PC-3 (cell line): ENCODE measurements at regions not wholly inside any gene's neighbourhood (a gene's known extent, or its start where the extent isn't known, plus 50 kb on each side); places are given as distances from the start of the nearest gene placed in this dataset.
"Not testable (repeated sequence)": the region's sequence is repeated elsewhere in the genome, so short reads cannot be mapped to it uniquely, and the experiment has no call there.

Source experiments
- ATAC-seq: fragments of 200-7000 bp; cut with Tn5 transposase; 2 replicates; pipeline ENCODE4 v1.9.1; 2020; ENCODE audit warnings: mild to moderate bottlenecking, moderate library complexity
- BruUV-seq: library from RNA; stranded (reverse); fragments of 400-500 nt; replicated peaks from 2 replicates; lab custom pipeline; 2021; lab: Mats Ljungman, UMichigan
- CTCF ChIA-PET: fragments of 300-600 bp; sonication (Branson Sonifier 250); formaldehyde crosslinking; loops from one replicate; lab custom pipeline; 2022; ENCODE audit warnings: antibody characterized with exemption; lab: Charles Lee
- POLR2A ChIA-PET: fragments of 300-600 bp; sonication (Branson Sonifier 250); formaldehyde crosslinking; loops from one replicate; lab custom pipeline; 2022; ENCODE audit warnings: antibody characterized with exemption; ENCODE audit not compliant: unreplicated experiment; lab: Charles Lee
- DNase-seq: peaks from one replicate; pipeline ENCODE4 v3.0.0-alpha.2; 2015
- H2AFZ ChIP-seq: fragments of 300-600 bp; sonication (generic); 2 replicates; pipeline ENCODE4 v1.6.0; 2016; ENCODE audit warnings: antibody characterized with exemption, low read length
- H3F3A ChIP-seq: fragments of 300-600 bp; sonication (generic); one replicate; pipeline ENCODE4 v1.6.0; 2017; ENCODE audit warnings: antibody characterized with exemption, low read length, control low read depth, mild to moderate bottlenecking; ENCODE audit not compliant: unreplicated experiment
- H3K27ac ChIP-seq: fragments of 300-600 bp; sonication (generic); 2 replicates; pipeline ENCODE4 v1.5.1; 2016; ENCODE audit warnings: mild to moderate bottlenecking, low read length
- H3K27me3 ChIP-seq: fragments of 300-600 bp; sonication (generic); 2 replicates; pipeline ENCODE4 v1.6.1; 2016; ENCODE audit warnings: low read length, mixed read lengths
- H3K36me3 ChIP-seq: fragments of 300-600 bp; sonication (generic); 2 replicates; pipeline ENCODE4 v1.6.1; 2016; ENCODE audit warnings: low read depth, mixed run types, low read length, mixed read lengths
- H3K4me1 ChIP-seq: fragments of 300-600 bp; sonication (generic); 2 replicates; pipeline ENCODE4 v1.5.1; 2016; ENCODE audit warnings: low read length; ENCODE audit not compliant: insufficient read depth
- H3K4me2 ChIP-seq: fragments of 300-600 bp; sonication (generic); 2 replicates; pipeline ENCODE4 v1.6.0; 2016; ENCODE audit warnings: low read length
- H3K4me3 ChIP-seq: fragments of 300-600 bp; sonication (generic); 2 replicates; pipeline ENCODE4 v1.5.1; 2016; ENCODE audit warnings: mild to moderate bottlenecking, low read length, mixed read lengths
- H3K79me2 ChIP-seq: fragments of 300-600 bp; sonication (generic); 2 replicates; pipeline ENCODE4 v1.6.1; 2017; ENCODE audit warnings: low read length, mixed read lengths
- H3K9ac ChIP-seq: fragments of 300-600 bp; sonication (generic); 2 replicates; pipeline ENCODE4 v1.6.0; 2016; ENCODE audit warnings: mild to moderate bottlenecking, low read length
- H3K9me2 ChIP-seq: fragments of 300-600 bp; sonication (generic); replicated peaks from 2 replicates; pipeline ENCODE4 v1.6.1; 2016; ENCODE audit warnings: mixed run types, low read length, mixed read lengths
- H3K9me3 ChIP-seq: fragments of 300-600 bp; sonication (generic); 2 replicates; pipeline ENCODE4 v1.6.1; 2016; ENCODE audit warnings: low read length, mixed read lengths
- H4K20me1 ChIP-seq: fragments of 300-600 bp; sonication (generic); 2 replicates; pipeline ENCODE4 v1.6.1; 2016; ENCODE audit warnings: low read length, mixed read lengths
- EZH2 ChIP-seq: fragments of 300-600 bp; sonication (generic); IDR thresholded peaks from one replicate; pipeline ENCODE4 v1.6.1; 2017; ENCODE audit warnings: antibody characterized with exemption, mild to moderate bottlenecking, low read length; ENCODE audit not compliant: unreplicated experiment
- EZH2phosphoT487 ChIP-seq: fragments of 300-600 bp; sonication (generic); IDR thresholded peaks from 2 replicates; pipeline ENCODE4 v1.6.1; 2018; ENCODE audit warnings: mild to moderate bottlenecking, antibody characterized with exemption, low read length, borderline replicate concordance
- intact Hi-C: fragments of 100-400 bp; cut with micrococcal nuclease; formaldehyde crosslinking; loops from 2 replicates; pipeline ENCODE4 v1.9.0; 2023
- TF ChIP-seq, protein P1 (sequence below): fragments of 300-600 bp; sonication (generic); conservative IDR thresholded peaks from 2 replicates; pipeline ENCODE4 v1.5.1; 2017; ENCODE audit warnings: antibody characterized with exemption, low read depth, mild to moderate bottlenecking, low read length

- ATAC-seq, H3K4me3 ChIP-seq, H3F3A ChIP-seq, H3K36me3 ChIP-seq, CTCF ChIA-PET, H3K9ac ChIP-seq, H3K27ac ChIP-seq, intact Hi-C loops, H3K9me3 ChIP-seq, DNase-seq, BruUV-seq, H4K20me1 ChIP-seq, H3K4me2 ChIP-seq, H3K27me3 ChIP-seq, POLR2A ChIA-PET, H3K9me2 ChIP-seq, H2AFZ ChIP-seq, H3K4me1 ChIP-seq, H3K79me2 ChIP-seq: not testable (repeated sequence)
Measured at GRCh38 chr22:22051032-22051431, 68.4 kb upstream of the TOP3B start.

GRCh38 chr22:22050141-22050775, 67.7 kb upstream of the TOP3B start:
- ChIA-PET CTCF (no interaction called here), POLR2A (no interaction called here)
- no peaks in the 10 kb centered on the region for H3F3A ChIP-seq
- no TSS peak for BruUV-seq
- no peak overlapping the region for H2AFZ ChIP-seq
- ATAC-seq (no peak), DNase-seq (no peak)
- no peaks in the 10 kb centered on the region for H3K9me3 ChIP-seq
- no peak overlapping the region for H3K9ac ChIP-seq
- no peaks in the 10 kb centered on the region for H3K36me3 ChIP-seq
- H3K4me2 ChIP-seq = no peak overlapping the region
- TF ChIP-seq EZH2 = no peak
- no peaks in the 10 kb centered on the region for H3K79me2 ChIP-seq
- H3K4me1 ChIP-seq = no peaks in the 10 kb centered on the region
- H3K4me3 ChIP-seq = no peak overlapping the region
- no peaks in the 10 kb centered on the region for H3K9me2 ChIP-seq
- intact Hi-C loops = no loop called here
- no peak overlapping the region for H3K27ac ChIP-seq
- H3K27me3 ChIP-seq = no peaks in the 10 kb centered on the region
- H4K20me1 ChIP-seq = no peaks in the 10 kb centered on the region

DNA sequence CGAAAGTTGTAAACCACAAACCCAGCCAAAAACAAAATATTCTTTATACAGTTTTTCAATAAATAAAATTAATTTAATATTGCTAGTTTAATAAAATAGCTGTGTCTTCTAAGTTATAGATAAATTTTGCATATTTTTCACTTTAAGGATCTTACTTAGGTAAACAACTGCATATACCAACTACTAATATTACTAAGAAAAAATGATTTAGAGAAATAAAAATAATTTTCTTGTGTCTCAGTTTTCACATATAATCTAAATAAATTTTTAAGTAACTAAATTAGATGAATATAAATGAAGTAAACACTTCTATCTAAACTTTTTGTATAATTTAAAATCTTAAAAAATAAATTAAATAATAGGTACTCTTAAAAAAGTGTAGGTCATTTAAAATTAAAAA, 67.1 kb upstream of the TOP3B start:
- Histone ChIP-seq H3K27ac (no peak overlapping the region), H2AFZ (no peak overlapping the region), H3K27me3 (peaks cover 3% of the 10 kb centered on the region), H3K36me3 (no peaks in the 10 kb centered on the region), H3K9me3 (no peaks in the 10 kb centered on the region), H3K9ac (no peak overlapping the region), H3K4me2 (no peak overlapping the region), H3K9me2 (no peaks in the 10 kb centered on the region), H3K4me3 (no peak overlapping the region), H3K79me2 (no peaks in the 10 kb centered on the region), H4K20me1 (no peaks in the 10 kb centered on the region), H3K4me1 (no peaks in the 10 kb centered on the region), H3F3A (no peaks in the 10 kb centered on the region)
- TF ChIP-seq EZH2 (no peak), EZH2phosphoT487 (no peak)
- TF ChIP-seq, protein P1, sequence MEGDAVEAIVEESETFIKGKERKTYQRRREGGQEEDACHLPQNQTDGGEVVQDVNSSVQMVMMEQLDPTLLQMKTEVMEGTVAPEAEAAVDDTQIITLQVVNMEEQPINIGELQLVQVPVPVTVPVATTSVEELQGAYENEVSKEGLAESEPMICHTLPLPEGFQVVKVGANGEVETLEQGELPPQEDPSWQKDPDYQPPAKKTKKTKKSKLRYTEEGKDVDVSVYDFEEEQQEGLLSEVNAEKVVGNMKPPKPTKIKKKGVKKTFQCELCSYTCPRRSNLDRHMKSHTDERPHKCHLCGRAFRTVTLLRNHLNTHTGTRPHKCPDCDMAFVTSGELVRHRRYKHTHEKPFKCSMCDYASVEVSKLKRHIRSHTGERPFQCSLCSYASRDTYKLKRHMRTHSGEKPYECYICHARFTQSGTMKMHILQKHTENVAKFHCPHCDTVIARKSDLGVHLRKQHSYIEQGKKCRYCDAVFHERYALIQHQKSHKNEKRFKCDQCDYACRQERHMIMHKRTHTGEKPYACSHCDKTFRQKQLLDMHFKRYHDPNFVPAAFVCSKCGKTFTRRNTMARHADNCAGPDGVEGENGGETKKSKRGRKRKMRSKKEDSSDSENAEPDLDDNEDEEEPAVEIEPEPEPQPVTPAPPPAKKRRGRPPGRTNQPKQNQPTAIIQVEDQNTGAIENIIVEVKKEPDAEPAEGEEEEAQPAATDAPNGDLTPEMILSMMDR = no peak
- no peak for ATAC-seq
- ChIA-PET POLR2A (interaction anchor here (0.7 kb wide), 1 partner anchor 67 kb away, joined by 6 read pairs; the partner anchor contains the start of gene TOP3B), CTCF (no interaction called here)
- no TSS peak for BruUV-seq
- intact Hi-C loops = no loop called here
- no peak for DNase-seq
